GM13976 (cell line): ENCODE measurements at regions not wholly inside any gene's neighbourhood (a gene's known extent, or its start where the extent isn't known, plus 50 kb on each side); places are given as distances from the start of the nearest gene placed in this dataset.
"Not testable (repeated sequence)": the region's sequence is repeated elsewhere in the genome, so short reads cannot be mapped to it uniquely, and the experiment has no call there.

Source experiments
- DNase-seq: peaks from one replicate; pipeline ENCODE4 v3.0.0; 2012; ENCODE audit warnings: low spot score
- in situ Hi-C: fragments of 300-500 bp; cut with MboI; formaldehyde crosslinking; loops from one replicate; pipeline ENCODE4 v1.12.0; 2022; ENCODE audit warnings: low sequenced_read_pairs, mixed read lengths, inconsistent platforms; ENCODE audit not compliant: unreplicated experiment
- TF ChIP-seq, protein P1 (sequence below): IDR thresholded peaks from 2 replicates; pipeline ENCODE4 v1.5.1; 2012; ENCODE audit warnings: borderline replicate concordance, mild to moderate bottlenecking; ENCODE audit not compliant: insufficient read depth; ENCODE audit errors: extremely low read depth, missing control alignments, control extremely low read depth

DNA sequence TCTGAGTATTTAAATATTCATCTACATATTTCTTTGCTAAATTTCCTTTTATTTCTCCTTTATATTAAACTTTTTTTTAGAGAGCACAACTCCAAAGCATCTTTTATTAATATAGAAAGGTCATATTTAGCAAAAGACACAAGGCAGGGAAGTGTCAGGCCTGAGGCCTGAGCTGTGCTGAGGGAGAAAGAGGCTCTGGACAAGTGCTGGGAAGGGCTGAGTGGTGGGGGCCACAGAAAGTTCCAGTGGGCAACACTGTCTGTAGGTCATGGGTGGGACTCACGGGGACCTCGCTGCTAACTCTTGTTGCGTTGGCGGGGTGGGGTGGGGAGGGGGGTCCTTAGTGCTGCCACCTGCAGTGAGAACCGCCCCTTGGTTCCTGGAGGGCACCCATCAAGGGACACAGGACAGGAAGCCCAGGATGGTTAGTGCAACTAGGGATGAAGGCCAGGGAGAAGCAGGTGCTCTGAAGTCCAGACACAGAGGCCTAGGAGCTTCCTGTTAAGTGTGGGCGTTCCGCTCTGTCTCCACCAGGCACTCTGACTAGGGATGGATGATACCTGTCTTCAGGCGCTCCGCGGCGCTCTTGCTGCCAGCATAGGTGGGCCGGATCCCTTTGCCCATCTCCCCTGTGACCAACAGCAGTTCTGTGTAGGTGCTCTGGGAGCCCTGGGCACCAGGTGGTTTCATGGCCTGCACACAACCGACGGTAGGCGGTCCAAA, 1510.5 kb downstream of the FOXD4L5 start:
- in situ Hi-C loops, DNase-seq: not testable (repeated sequence)

DNA sequence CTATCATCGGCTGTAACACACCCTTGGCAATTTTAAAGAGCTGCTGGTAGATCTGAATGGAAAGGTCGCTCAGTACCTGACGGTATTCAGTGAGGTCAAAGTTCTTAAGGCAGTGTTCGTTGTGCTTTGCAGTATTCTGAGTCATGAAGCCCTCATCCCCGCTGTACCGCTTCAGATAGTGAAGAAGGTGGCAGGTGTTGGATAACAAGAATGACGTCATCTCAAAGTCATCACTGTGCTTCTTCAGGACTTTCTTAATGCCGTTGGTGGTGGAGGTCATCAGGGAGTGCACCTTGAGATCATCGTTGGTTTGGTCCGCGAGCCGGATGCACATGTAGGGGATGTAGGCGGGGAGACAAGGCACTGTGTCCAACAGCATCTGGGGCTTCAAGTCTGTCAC, 1522.8 kb downstream of the FOXD4L5 start:
- in situ Hi-C loops, DNase-seq: not testable (repeated sequence)

DNA sequence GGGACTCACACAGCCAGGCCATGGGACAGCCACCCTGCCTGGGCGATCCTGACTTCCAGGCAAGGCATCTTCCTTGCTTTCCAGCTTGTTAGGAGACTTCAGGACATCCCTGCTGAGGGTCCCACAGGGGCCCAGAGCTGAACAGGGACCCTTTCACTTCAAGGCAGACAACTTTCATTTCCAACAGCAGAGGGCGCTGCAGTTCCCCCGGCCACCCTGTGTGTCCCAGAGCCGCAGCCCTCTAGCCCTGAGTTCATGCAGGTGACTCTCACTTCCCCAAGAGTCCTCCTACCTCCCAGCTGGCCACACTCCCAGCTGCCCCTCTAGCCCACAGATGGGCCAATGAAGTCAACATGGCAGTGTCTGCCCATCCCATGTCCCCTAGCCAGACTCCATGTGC, 1556.0 kb downstream of the FOXD4L5 start:
- DNase-seq, in situ Hi-C loops: not testable (repeated sequence)

DNA sequence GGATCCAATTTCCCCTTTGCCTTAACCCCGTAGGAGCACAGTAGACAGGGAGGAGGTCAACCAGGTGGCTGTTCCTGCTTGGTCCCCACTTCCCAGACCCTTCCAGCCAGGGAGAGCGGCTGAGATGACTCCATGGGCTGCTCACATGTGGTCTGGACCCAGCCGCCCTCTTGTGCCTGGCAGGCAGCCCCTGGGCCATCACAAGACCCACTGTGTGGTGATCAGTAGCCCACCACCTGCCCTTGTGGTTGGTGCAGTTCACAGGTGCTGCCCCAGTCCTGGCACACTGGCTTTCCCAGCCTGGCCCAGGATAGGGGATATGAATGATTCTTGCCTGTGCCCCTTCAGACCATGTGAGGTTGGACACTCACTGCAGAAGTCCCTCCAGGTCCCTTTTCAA, 1556.7 kb downstream of the FOXD4L5 start:
- no peak for DNase-seq
- in situ Hi-C loops: no loop called here
- TF ChIP-seq, protein P1, sequence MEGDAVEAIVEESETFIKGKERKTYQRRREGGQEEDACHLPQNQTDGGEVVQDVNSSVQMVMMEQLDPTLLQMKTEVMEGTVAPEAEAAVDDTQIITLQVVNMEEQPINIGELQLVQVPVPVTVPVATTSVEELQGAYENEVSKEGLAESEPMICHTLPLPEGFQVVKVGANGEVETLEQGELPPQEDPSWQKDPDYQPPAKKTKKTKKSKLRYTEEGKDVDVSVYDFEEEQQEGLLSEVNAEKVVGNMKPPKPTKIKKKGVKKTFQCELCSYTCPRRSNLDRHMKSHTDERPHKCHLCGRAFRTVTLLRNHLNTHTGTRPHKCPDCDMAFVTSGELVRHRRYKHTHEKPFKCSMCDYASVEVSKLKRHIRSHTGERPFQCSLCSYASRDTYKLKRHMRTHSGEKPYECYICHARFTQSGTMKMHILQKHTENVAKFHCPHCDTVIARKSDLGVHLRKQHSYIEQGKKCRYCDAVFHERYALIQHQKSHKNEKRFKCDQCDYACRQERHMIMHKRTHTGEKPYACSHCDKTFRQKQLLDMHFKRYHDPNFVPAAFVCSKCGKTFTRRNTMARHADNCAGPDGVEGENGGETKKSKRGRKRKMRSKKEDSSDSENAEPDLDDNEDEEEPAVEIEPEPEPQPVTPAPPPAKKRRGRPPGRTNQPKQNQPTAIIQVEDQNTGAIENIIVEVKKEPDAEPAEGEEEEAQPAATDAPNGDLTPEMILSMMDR: no peak

DNA sequence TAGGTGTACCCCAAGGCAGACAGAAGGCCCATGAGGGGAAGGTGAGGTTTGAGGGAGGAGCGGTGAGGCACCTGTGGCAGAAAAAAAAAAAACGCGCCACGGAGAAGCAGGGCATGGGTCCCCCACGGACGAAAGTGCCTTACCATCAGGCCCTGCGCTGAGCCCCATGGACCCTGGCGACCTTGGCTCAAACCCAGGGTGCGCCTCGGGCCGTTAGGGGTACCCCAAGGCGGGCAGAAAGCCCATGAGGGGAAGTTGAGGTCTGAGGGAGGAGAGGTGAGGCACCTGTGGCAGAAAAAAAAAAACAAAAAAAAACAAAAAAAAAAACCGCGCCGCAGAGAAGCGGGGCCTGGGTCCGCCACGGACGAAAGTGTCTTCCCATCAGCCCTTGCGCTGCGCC, 1576.7 kb downstream of the FOXD4L5 start:
- in situ Hi-C loops, DNase-seq: not testable (repeated sequence)

DNA sequence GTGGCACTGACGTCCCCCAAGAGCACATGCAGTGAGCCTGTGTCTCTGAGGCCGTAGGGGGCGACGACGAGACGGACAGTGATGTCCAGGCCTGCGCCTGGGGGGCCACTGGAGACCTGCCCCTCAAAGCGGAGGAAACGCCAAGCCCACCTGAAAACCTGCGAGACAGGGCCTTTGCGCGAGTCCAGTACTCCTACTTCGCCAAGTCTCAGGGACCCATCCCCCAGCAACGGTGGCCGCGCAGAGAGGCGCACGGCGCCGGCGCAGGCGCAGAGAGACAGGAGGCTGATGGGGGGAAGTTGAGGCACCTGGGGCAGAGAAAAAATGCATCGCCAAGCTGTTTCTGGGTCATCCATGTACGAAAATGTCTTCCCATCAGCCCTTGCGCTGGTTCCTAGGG, 1580.6 kb downstream of the FOXD4L5 start:
- in situ Hi-C loops, DNase-seq: not testable (repeated sequence)

DNA sequence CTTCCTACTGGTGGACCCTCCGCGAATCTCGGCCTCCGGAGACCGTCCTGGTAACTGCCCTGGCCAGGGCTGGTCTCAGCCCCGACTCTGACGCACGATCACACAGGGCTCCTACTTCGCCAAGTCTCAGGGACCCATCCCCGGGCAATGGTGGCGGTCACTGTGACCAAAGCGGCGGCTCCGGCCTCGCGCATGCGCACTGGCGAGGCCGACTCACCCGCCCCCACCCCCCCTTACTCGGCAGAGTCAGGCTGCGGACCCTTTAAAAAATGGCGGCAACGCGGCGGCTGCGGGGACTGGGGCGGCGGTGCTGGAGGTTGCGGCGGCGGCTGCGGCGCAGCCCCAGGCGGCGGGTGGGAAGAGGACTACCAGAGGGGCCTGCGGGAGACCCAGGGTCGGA, 1581.3 kb downstream of the FOXD4L5 start:
- DNase-seq, in situ Hi-C loops: not testable (repeated sequence)

DNA sequence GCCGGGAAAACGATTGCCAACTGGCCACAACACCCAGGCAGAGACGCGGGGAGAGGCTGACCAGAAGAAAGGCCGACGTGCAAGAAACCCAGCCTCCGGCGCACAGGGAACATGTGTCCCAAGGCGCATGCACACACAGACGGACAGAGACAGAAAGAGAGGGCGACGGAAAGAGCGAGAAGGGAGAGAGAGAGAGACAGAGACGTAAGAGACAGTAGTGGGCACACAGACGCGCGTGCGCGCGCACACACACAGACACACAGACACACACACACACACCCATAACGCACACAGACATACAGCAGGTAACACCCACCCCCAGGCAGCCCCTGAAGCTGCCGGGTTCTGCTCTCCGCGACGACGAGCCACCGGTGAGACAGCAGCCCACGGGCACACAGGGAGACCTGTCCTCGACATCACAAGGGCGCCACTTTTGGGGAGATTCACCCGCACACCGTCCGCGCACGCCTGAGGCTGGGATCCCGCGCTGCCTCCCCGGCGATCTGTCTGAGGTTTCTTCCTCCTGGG, 1581.8 kb downstream of the FOXD4L5 start:
- DNase-seq, in situ Hi-C loops: not testable (repeated sequence)
